ENCODE measurements at regions not wholly inside any gene's neighbourhood (a gene's known extent, or its start where the extent isn't known, plus 50 kb on each side); places are given as distances from the start of the nearest gene placed in this dataset.

DNA sequence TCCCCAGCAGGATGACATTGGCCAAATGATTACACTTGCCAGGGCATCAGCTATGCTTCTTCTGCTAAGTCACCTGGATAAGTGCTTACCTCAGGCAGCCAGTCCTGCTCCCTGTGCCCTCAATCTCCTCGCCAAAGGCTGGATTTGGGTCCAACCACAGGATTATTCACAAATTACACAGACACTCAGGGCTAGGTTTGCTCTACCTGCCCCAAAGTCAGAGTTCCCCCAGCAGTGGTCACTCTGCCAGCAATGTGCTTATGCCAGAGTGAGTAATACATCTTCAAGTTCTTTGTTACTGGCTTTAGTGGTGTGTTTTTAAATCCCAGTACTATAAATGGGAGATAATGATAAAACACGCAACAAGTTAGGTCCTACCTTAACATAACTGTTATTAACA is 189.7 kb upstream of the SEMA3D start:
- TF ChIP-seq, protein P1, sequence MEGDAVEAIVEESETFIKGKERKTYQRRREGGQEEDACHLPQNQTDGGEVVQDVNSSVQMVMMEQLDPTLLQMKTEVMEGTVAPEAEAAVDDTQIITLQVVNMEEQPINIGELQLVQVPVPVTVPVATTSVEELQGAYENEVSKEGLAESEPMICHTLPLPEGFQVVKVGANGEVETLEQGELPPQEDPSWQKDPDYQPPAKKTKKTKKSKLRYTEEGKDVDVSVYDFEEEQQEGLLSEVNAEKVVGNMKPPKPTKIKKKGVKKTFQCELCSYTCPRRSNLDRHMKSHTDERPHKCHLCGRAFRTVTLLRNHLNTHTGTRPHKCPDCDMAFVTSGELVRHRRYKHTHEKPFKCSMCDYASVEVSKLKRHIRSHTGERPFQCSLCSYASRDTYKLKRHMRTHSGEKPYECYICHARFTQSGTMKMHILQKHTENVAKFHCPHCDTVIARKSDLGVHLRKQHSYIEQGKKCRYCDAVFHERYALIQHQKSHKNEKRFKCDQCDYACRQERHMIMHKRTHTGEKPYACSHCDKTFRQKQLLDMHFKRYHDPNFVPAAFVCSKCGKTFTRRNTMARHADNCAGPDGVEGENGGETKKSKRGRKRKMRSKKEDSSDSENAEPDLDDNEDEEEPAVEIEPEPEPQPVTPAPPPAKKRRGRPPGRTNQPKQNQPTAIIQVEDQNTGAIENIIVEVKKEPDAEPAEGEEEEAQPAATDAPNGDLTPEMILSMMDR (conservative IDR thresholded peaks at IDR 0.05 in 1 of 2, IDR thresholded peaks at IDR 0.05 in 1 of 2; ENCODE audit: low read depth in 1 of 2, low read length in 2 of 2), result no peak
- no peak for TF ChIP-seq EZH2 (IDR thresholded peaks at IDR 0.05; ENCODE audit: low read length, missing control alignments)
